Ishikawa (cell line): ENCODE measurements at regions not wholly inside any gene's neighbourhood (a gene's known extent, or its start where the extent isn't known, plus 50 kb on each side); places are given as distances from the start of the nearest gene placed in this dataset.

Experiments used
- CEBPB ChIP-seq: IDR thresholded peaks from 2 replicates; pipeline ENCODE4 v1.6.1; 2012
- CREB1 ChIP-seq: IDR thresholded peaks from 2 replicates; pipeline ENCODE4 v1.6.1; 2012; ENCODE audit warnings: low read depth
- EGR1 ChIP-seq: IDR thresholded peaks from 2 replicates; pipeline ENCODE4 v1.6.1; 2012
- EP300 ChIP-seq: IDR thresholded peaks from 2 replicates; pipeline ENCODE4 v1.6.1; 2012; ENCODE audit warnings: borderline replicate concordance
- FOXM1 ChIP-seq: IDR thresholded peaks from 2 replicates; pipeline ENCODE4 v1.6.1; 2012; ENCODE audit warnings: low read depth, borderline replicate concordance
- MAX ChIP-seq: IDR thresholded peaks from 2 replicates; pipeline ENCODE4 v1.6.1; 2012
- NFIC ChIP-seq: IDR thresholded peaks from 2 replicates; pipeline ENCODE4 v1.6.1; 2012
- RAD21 ChIP-seq: IDR thresholded peaks from 2 replicates; pipeline ENCODE4 v1.6.1; 2012; ENCODE audit warnings: low read depth
- TAF1 ChIP-seq: IDR thresholded peaks from 2 replicates; pipeline ENCODE4 v1.6.1; 2012; ENCODE audit warnings: low read depth, mild to moderate bottlenecking
- TCF12 ChIP-seq: IDR thresholded peaks from 2 replicates; pipeline ENCODE4 v1.6.1; 2012; ENCODE audit warnings: low read depth
- TEAD4 ChIP-seq: IDR thresholded peaks from 2 replicates; pipeline ENCODE4 v1.6.1; 2012
- USF1 ChIP-seq: IDR thresholded peaks from 2 replicates; pipeline ENCODE4 v1.6.1; 2012
- YY1 ChIP-seq: IDR thresholded peaks from 2 replicates; pipeline ENCODE4 v1.6.1; 2012; ENCODE audit warnings: low read depth
- ZBTB7A ChIP-seq: IDR thresholded peaks from 2 replicates; pipeline ENCODE4 v1.6.1; 2012; ENCODE audit warnings: low read depth
- TF ChIP-seq, protein P1 (sequence below): IDR thresholded peaks from 2 replicates; pipeline ENCODE4 v1.6.1; 2012; ENCODE audit warnings: low read depth, mild to moderate bottlenecking

GRCh38 chr13:82467626-82468025 lies 1414.6 kb downstream of the SLITRK1 start:
- TF ChIP-seq RAD21 (no peak), TEAD4 (no peak), MAX (no peak), CEBPB (no peak), CREB1 (no peak), EP300 (no peak), TAF1 (no peak), NFIC (no peak), EGR1 (no peak), ZBTB7A (no peak), USF1 (no peak), FOXM1 (no peak), TCF12 (no peak), YY1 (no peak)
- TF ChIP-seq, protein P1, sequence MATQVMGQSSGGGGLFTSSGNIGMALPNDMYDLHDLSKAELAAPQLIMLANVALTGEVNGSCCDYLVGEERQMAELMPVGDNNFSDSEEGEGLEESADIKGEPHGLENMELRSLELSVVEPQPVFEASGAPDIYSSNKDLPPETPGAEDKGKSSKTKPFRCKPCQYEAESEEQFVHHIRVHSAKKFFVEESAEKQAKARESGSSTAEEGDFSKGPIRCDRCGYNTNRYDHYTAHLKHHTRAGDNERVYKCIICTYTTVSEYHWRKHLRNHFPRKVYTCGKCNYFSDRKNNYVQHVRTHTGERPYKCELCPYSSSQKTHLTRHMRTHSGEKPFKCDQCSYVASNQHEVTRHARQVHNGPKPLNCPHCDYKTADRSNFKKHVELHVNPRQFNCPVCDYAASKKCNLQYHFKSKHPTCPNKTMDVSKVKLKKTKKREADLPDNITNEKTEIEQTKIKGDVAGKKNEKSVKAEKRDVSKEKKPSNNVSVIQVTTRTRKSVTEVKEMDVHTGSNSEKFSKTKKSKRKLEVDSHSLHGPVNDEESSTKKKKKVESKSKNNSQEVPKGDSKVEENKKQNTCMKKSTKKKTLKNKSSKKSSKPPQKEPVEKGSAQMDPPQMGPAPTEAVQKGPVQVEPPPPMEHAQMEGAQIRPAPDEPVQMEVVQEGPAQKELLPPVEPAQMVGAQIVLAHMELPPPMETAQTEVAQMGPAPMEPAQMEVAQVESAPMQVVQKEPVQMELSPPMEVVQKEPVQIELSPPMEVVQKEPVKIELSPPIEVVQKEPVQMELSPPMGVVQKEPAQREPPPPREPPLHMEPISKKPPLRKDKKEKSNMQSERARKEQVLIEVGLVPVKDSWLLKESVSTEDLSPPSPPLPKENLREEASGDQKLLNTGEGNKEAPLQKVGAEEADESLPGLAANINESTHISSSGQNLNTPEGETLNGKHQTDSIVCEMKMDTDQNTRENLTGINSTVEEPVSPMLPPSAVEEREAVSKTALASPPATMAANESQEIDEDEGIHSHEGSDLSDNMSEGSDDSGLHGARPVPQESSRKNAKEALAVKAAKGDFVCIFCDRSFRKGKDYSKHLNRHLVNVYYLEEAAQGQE: no peak

- TF ChIP-seq EP300 (no peak), YY1 (no peak), MAX (no peak), USF1 (no peak), NFIC (no peak), CREB1 (no peak), TAF1 (no peak), FOXM1 (no peak), EGR1 (no peak), ZBTB7A (no peak), TCF12 (no peak)
- TF ChIP-seq, protein P1: no peak
Observed at GRCh38 chr13:82458169-82458568, 1424.1 kb downstream of the SLITRK1 start.

- TF ChIP-seq TEAD4: no peak
- no peak for TF ChIP-seq TAF1
- TF ChIP-seq EP300: no peak
- no peak for TF ChIP-seq FOXM1
- no peak for TF ChIP-seq CREB1
- no peak for TF ChIP-seq NFIC
- TF ChIP-seq USF1: no peak
- TF ChIP-seq CEBPB: no peak
- TF ChIP-seq MAX: no peak
- TF ChIP-seq, protein P1: no peak
- TF ChIP-seq RAD21: no peak
- no peak for TF ChIP-seq EGR1
- no peak for TF ChIP-seq TCF12
- TF ChIP-seq YY1: no peak
- no peak for TF ChIP-seq ZBTB7A
Observed at GRCh38 chr13:82447416-82448077, 1434.7 kb downstream of the SLITRK1 start.
